ENCODE measurements at regions not wholly inside any gene's neighbourhood (a gene's known extent, or its start where the extent isn't known, plus 50 kb on each side); places are given as distances from the start of the nearest gene placed in this dataset.

- no peaks in the 10 kb centered on the region for H4K20me1 ChIP-seq (ENCODE audit: insufficient read depth, low read length)
- no peak overlapping the region for H2AFZ ChIP-seq (ENCODE audit: low read depth, low read length)
Observed at GRCh38 chr4:132614682-132615081, 534.4 kb upstream of the PCDH10 start.

GRCh38 chr4:132619968-132620367 is 529.1 kb upstream of the PCDH10 start:
- Histone ChIP-seq H3K79me2 (ENCODE audit: insufficient read depth, low read length) (no peaks in the 10 kb centered on the region), H3K4me1 (ENCODE audit: insufficient read depth, low read length) (peaks cover 27% of the 10 kb centered on the region), H3K4me3 (ENCODE audit: low read depth in 1 of 2, low read length in 2 of 2) (no peak overlapping the region), H3K27me3 (ENCODE audit: insufficient read depth, low read length, poor library complexity) (no peaks in the 10 kb centered on the region), H3K4me2 (ENCODE audit: insufficient read depth, low read length) (peak overlapping the region; percentile 49; the same call in 1 of the 2 replicates), H4K20me1 (ENCODE audit: insufficient read depth, low read length) (no peaks in the 10 kb centered on the region), H3K9me3 (ENCODE audit: insufficient read depth, low read length, severe bottlenecking) (peaks cover 18% of the 10 kb centered on the region), H3K9ac (ENCODE audit: low read depth, low read length) (peak overlapping the region; percentile 18; the same call in 1 of the 2 replicates), H3K27ac (ENCODE audit: low read length) (peak overlapping the region; percentile 82), H2AFZ (ENCODE audit: low read depth, low read length) (peak overlapping the region; percentile 58; the same call in 1 of the 2 replicates), H3K36me3 (ENCODE audit: insufficient read depth, low read length) (peaks cover 15% of the 10 kb centered on the region)
- ATAC-seq (ENCODE audit: insufficient read depth, low read depth) (peak; percentile 96), DNase-seq (peak; percentile 74)
- no peak for TF ChIP-seq EZH2 (IDR thresholded peaks at IDR 0.05; ENCODE audit: borderline replicate concordance, low read depth, low read length, severe bottlenecking)
- TF ChIP-seq CTCF (IDR thresholded peaks at IDR 0.05; ENCODE audit: borderline replicate concordance, extremely low read depth, low read length, poor library complexity, severe bottlenecking), result no peak

More at GRCh38 chr4:132614682-132615081, 534.4 kb upstream of the PCDH10 start:
- Histone ChIP-seq H3K27ac (ENCODE audit: low read length) (no peak overlapping the region), H3K79me2 (ENCODE audit: insufficient read depth, low read length) (no peaks in the 10 kb centered on the region), H3K9ac (ENCODE audit: low read depth, low read length) (no peak overlapping the region), H3K9me3 (ENCODE audit: insufficient read depth, low read length, severe bottlenecking) (peaks cover 18% of the 10 kb centered on the region), H3K4me1 (ENCODE audit: insufficient read depth, low read length) (peaks cover 16% of the 10 kb centered on the region), H3K4me2 (ENCODE audit: insufficient read depth, low read length) (no peak overlapping the region), H3K27me3 (ENCODE audit: insufficient read depth, low read length, poor library complexity) (no peaks in the 10 kb centered on the region), H3K36me3 (ENCODE audit: insufficient read depth, low read length) (peaks cover 15% of the 10 kb centered on the region), H3K4me3 (ENCODE audit: low read depth in 1 of 2, low read length in 2 of 2) (no peak overlapping the region)
- ATAC-seq (ENCODE audit: insufficient read depth, low read depth) (no peak), DNase-seq (no peak)
- TF ChIP-seq EZH2 (IDR thresholded peaks at IDR 0.05; ENCODE audit: borderline replicate concordance, low read depth, low read length, severe bottlenecking), result no peak
- peak; percentile 50 for TF ChIP-seq CTCF (IDR thresholded peaks at IDR 0.05; ENCODE audit: borderline replicate concordance, extremely low read depth, low read length, poor library complexity, severe bottlenecking)

- Histone ChIP-seq H3K36me3 (ENCODE audit: insufficient read depth, low read length) (no peaks in the 10 kb centered on the region), H3K79me2 (ENCODE audit: insufficient read depth, low read length) (no peaks in the 10 kb centered on the region), H3K27me3 (ENCODE audit: insufficient read depth, low read length, poor library complexity) (no peaks in the 10 kb centered on the region), H3K4me3 (ENCODE audit: low read depth in 1 of 2, low read length in 2 of 2) (no peak overlapping the region), H3K9me3 (ENCODE audit: insufficient read depth, low read length, severe bottlenecking) (peaks cover 10% of the 10 kb centered on the region), H3K4me1 (ENCODE audit: insufficient read depth, low read length) (peaks cover 17% of the 10 kb centered on the region), H3K9ac (ENCODE audit: low read depth, low read length) (no peak overlapping the region), H4K20me1 (ENCODE audit: insufficient read depth, low read length) (no peaks in the 10 kb centered on the region), H3K4me2 (ENCODE audit: insufficient read depth, low read length) (no peak overlapping the region), H2AFZ (ENCODE audit: low read depth, low read length) (no peak overlapping the region), H3K27ac (ENCODE audit: low read length) (peak overlapping the region; percentile 59)
- ATAC-seq (ENCODE audit: insufficient read depth, low read depth) (peak; percentile 69), DNase-seq (peak; percentile 62)
- no peak for TF ChIP-seq EZH2 (IDR thresholded peaks at IDR 0.05; ENCODE audit: borderline replicate concordance, low read depth, low read length, severe bottlenecking)
- peak; percentile 84 for TF ChIP-seq CTCF (IDR thresholded peaks at IDR 0.05; ENCODE audit: borderline replicate concordance, extremely low read depth, low read length, poor library complexity, severe bottlenecking)
Observed at GRCh38 chr4:132642016-132642817, 506.9 kb upstream of the PCDH10 start.
